ENCODE measurements at regions not wholly inside any gene's neighbourhood (a gene's known extent, or its start where the extent isn't known, plus 50 kb on each side); places are given as distances from the start of the nearest gene placed in this dataset.
A peak's percentile ranks its signal among the peaks of the same experiment; 100 is the strongest.

- H3K4me3 ChIP-seq (ENCODE audit: low read depth, low read length): no peak overlapping the region
- no peak for TF ChIP-seq CTCF (IDR thresholded peaks at IDR 0.05; ENCODE audit: low read depth, low read length)
Measured at GRCh38 chr1:172717722-172718465, 59.0 kb downstream of the FASLG start.

GRCh38 chr1:172719066-172719627, 60.2 kb downstream of the FASLG start:
- no peak for TF ChIP-seq CTCF (IDR thresholded peaks at IDR 0.05; ENCODE audit: low read depth, low read length)
- H3K4me3 ChIP-seq (ENCODE audit: low read depth, low read length): no peak overlapping the region

GRCh38 chr1:172719694-172720138, 60.8 kb downstream of the FASLG start:
- peak; percentile 58 for TF ChIP-seq CTCF (IDR thresholded peaks at IDR 0.05; ENCODE audit: low read depth, low read length)
- no peak overlapping the region for H3K4me3 ChIP-seq (ENCODE audit: low read depth, low read length)

DNA sequence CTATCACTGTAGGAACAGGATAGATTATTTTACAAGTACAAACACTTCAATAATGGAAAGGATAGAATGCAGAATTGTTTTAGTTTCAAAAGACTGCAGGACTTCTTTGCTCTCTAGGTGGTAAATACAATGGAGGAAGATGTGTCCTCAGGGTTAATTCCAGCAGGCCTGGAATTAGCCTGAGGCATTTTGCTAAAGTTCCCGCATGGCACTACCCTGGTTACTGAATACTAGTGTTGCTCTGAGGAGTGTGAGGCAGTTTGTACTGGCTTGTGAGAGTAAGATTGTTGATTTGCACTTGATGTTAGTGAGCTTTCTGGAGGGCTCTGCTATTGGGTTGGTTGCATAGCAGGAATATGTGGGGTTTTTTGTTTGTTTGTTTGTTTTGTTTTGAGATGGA, 61.4 kb downstream of the FASLG start:
- TF ChIP-seq CTCF (IDR thresholded peaks at IDR 0.05; ENCODE audit: low read depth, low read length): no peak

DNA sequence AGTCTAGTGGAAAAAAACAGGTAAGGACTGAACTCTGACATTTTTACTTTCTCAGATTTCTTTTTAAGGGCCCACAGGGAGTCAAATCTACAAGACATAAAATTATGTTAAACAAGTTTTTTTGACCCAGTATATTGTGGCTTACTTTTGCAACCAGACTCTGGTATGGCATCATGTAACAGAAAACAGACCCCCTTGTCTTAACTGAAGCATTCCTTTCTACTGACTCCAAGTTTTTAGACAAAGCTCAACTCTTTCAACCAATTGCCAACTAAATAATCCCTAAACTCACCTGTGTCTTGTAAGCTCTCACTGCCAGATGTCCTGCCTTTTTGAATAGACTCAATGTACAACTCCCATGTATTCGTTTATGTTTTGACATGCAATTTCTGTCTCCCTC, 64.3 kb downstream of the FASLG start:
- no peak overlapping the region for H3K4me3 ChIP-seq (ENCODE audit: low read depth, low read length)
- no peak for TF ChIP-seq CTCF (IDR thresholded peaks at IDR 0.05; ENCODE audit: low read depth, low read length)

More for the DNA sequence above, 61.4 kb downstream of the FASLG start:
- H3K4me3 ChIP-seq (ENCODE audit: low read depth, low read length): no peak overlapping the region

DNA sequence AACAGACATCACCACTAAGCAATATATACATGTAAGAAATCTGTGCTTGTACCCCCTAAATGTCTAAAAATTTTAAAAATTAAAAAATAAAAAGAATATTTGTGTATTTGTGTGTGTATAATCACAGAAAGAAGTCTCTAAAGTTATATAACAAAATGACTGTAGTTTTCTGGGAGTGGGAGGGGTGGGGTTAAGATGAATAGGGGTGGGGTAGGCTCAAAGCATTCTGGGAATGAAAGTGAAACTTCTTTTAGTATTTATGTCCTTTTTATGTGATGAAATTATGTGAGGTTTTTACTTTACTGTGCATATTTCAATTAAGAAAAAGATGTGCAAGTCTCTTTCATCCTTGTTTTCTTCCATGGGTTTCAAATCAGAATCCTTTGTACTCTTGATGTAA, 65.3 kb downstream of the FASLG start:
- H3K4me3 ChIP-seq (ENCODE audit: low read depth, low read length): no peak overlapping the region
- TF ChIP-seq CTCF (IDR thresholded peaks at IDR 0.05; ENCODE audit: low read depth, low read length): no peak
